ENCODE measurements at regions not wholly inside any gene's neighbourhood (a gene's known extent, or its start where the extent isn't known, plus 50 kb on each side); places are given as distances from the start of the nearest gene placed in this dataset.
"Not testable (repeated sequence)": the region's sequence is repeated elsewhere in the genome, so short reads cannot be mapped to it uniquely, and the experiment has no call there.

DNA sequence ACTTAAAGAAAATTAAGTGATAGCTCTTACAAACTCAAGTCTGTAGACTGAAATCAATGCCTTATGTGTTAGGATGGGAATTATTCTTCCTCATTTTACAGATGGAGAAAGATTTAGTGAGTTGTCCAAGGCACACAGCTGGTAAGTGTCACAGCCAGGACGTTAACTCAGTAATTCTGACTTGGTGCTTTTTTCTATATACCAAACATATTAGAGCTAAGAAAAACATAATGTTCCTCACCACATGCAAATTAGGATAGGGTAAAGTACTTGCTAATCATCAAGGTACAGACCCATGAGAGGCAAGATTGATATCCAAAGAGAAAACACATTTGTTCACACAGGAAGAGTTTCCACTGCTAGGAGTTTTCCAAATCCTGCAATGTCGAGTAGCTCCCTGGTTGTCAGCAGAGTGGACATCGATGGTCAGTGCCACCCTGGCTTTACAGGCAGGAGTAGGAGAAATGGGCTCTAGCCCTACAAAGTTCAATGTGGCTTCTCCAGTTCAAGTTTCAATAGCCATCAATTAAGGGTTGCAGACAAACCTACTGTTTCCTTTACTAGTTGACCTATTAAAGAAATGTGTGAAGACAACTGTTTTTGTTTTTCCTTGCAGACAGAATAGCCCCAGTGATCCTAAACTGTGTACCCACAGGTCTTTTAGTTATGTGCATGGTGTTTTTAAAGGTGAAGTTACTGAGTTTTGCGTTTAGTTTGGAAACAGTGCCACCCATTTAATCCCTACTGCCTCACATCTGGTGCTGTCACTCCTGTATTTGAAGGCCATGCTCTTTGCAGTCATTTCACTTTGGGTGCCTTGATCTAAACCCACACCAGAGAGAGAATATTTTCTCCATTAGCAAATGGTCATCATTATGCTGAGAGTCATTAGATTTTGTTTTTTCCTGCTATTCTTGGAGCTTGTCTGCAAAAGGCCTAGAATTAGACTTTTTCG is 460.8 kb upstream of the SMARCA2 start (continued):
- TF ChIP-seq RXRA (IDR thresholded peaks at IDR 0.05), result no peak
- TF ChIP-seq, protein P1, sequence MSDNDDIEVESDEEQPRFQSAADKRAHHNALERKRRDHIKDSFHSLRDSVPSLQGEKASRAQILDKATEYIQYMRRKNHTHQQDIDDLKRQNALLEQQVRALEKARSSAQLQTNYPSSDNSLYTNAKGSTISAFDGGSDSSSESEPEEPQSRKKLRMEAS (IDR thresholded peaks at IDR 0.05), result no peak

- H3K9ac ChIP-seq (ENCODE audit: low read depth in 1 of 2, low read length in 2 of 2); H3K4me3 ChIP-seq (ENCODE audit: low read depth in 1 of 3, low read length in 3 of 3); DNase-seq (ENCODE audit: low spot score); H3K36me3 ChIP-seq (ENCODE audit: control insufficient read depth in 4 of 4, insufficient read depth in 3 of 4, low read depth in 1 of 4, low read length in 3 of 4); H3K9me3 ChIP-seq (ENCODE audit: control insufficient read depth in 4 of 4, low read length in 3 of 4); H3K27me3 ChIP-seq (ENCODE audit: control insufficient read depth in 4 of 4, insufficient read depth in 4 of 4, low read length in 3 of 4); H3K4me1 ChIP-seq (ENCODE audit: control insufficient read depth in 4 of 4, insufficient read depth in 4 of 4, low read length in 3 of 4); H3K27ac ChIP-seq (ENCODE audit: low read depth in 1 of 2, low read length in 2 of 2): not testable (repeated sequence)
- WGBS, result 88% methylated on average over 10 of the region's 10 CpGs
Observed at GRCh38 chr9:1558666-1559065, 456.5 kb upstream of the SMARCA2 start.

GRCh38 chr9:1575939-1576338 is 439.2 kb upstream of the SMARCA2 start:
- 77% methylated on average over 1 of the region's 1 CpG for WGBS
- no peak overlapping the region for H3K4me3 ChIP-seq (ENCODE audit: low read depth in 1 of 3, low read length in 3 of 3)
- no peak for TF ChIP-seq HNF4G (IDR thresholded peaks at IDR 0.05)
- TF ChIP-seq NR2F2 (IDR thresholded peaks at IDR 0.05), result no peak
- TF ChIP-seq GABPA (IDR thresholded peaks at IDR 0.05 in 1 of 2, conservative IDR thresholded peaks at IDR 0.05 in 1 of 2), result no peak
- TF ChIP-seq, protein P2, sequence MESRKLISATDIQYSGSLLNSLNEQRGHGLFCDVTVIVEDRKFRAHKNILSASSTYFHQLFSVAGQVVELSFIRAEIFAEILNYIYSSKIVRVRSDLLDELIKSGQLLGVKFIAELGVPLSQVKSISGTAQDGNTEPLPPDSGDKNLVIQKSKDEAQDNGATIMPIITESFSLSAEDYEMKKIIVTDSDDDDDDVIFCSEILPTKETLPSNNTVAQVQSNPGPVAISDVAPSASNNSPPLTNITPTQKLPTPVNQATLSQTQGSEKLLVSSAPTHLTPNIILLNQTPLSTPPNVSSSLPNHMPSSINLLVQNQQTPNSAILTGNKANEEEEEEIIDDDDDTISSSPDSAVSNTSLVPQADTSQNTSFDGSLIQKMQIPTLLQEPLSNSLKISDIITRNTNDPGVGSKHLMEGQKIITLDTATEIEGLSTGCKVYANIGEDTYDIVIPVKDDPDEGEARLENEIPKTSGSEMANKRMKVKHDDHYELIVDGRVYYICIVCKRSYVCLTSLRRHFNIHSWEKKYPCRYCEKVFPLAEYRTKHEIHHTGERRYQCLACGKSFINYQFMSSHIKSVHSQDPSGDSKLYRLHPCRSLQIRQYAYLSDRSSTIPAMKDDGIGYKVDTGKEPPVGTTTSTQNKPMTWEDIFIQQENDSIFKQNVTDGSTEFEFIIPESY (IDR thresholded peaks at IDR 0.05), result no peak
- TF ChIP-seq, protein P1 (IDR thresholded peaks at IDR 0.05), result no peak
- no peak for TF ChIP-seq FOXA2 (IDR thresholded peaks at IDR 0.05)
- no peak for TF ChIP-seq ATF3 (IDR thresholded peaks at IDR 0.05)
- no peak for TF ChIP-seq HNF4A (conservative IDR thresholded peaks at IDR 0.05)
- no peak for TF ChIP-seq EGR1 (IDR thresholded peaks at IDR 0.05; ENCODE audit: low read depth in 2 of 2)
- TF ChIP-seq RXRA (IDR thresholded peaks at IDR 0.05), result no peak
- no peak for TF ChIP-seq FOXA1 (IDR thresholded peaks at IDR 0.05)
- no peak for DNase-seq (ENCODE audit: low spot score)
- no peaks in the 10 kb centered on the region for H3K27me3 ChIP-seq (ENCODE audit: control insufficient read depth in 4 of 4, insufficient read depth in 4 of 4, low read length in 3 of 4)
- H3K9me3 ChIP-seq (ENCODE audit: control insufficient read depth in 4 of 4, low read length in 3 of 4), result peaks cover 0 to 2% (median 1%) of the 10 kb centered on the region in 4 donors
- no peak overlapping the region for H3K27ac ChIP-seq (ENCODE audit: low read depth in 1 of 2, low read length in 2 of 2)
- H3K4me1 ChIP-seq (ENCODE audit: control insufficient read depth in 4 of 4, insufficient read depth in 4 of 4, low read length in 3 of 4), result no peaks in the 10 kb centered on the region
- no peak overlapping the region for H3K9ac ChIP-seq (ENCODE audit: low read depth in 1 of 2, low read length in 2 of 2)
- no peaks in the 10 kb centered on the region for H3K36me3 ChIP-seq (ENCODE audit: control insufficient read depth in 4 of 4, insufficient read depth in 3 of 4, low read depth in 1 of 4, low read length in 3 of 4)

- no peak overlapping the region for H3K4me3 ChIP-seq (ENCODE audit: low read depth in 1 of 3, low read length in 3 of 3)
- peaks cover 0 to 2% (median 1%) of the 10 kb centered on the region in 4 donors for H3K9me3 ChIP-seq (ENCODE audit: control insufficient read depth in 4 of 4, low read length in 3 of 4)
- H3K36me3 ChIP-seq (ENCODE audit: control insufficient read depth in 4 of 4, insufficient read depth in 3 of 4, low read depth in 1 of 4, low read length in 3 of 4), result no peaks in the 10 kb centered on the region
- no peak for DNase-seq (ENCODE audit: low spot score)
- H3K9ac ChIP-seq (ENCODE audit: low read depth in 1 of 2, low read length in 2 of 2), result no peak overlapping the region
- no peaks in the 10 kb centered on the region for H3K4me1 ChIP-seq (ENCODE audit: control insufficient read depth in 4 of 4, insufficient read depth in 4 of 4, low read length in 3 of 4)
- H3K27ac ChIP-seq (ENCODE audit: low read depth in 1 of 2, low read length in 2 of 2), result no peak overlapping the region
- no peaks in the 10 kb centered on the region for H3K27me3 ChIP-seq (ENCODE audit: control insufficient read depth in 4 of 4, insufficient read depth in 4 of 4, low read length in 3 of 4)
- TF ChIP-seq GABPA (IDR thresholded peaks at IDR 0.05 in 1 of 2, conservative IDR thresholded peaks at IDR 0.05 in 1 of 2), result no peak
- TF ChIP-seq ATF3 (IDR thresholded peaks at IDR 0.05), result no peak
- TF ChIP-seq SP1 (IDR thresholded peaks at IDR 0.05), result no peak
- TF ChIP-seq FOXA1 (IDR thresholded peaks at IDR 0.05), result no peak
- no peak for TF ChIP-seq REST (IDR thresholded peaks at IDR 0.05)
- TF ChIP-seq TAF1 (conservative IDR thresholded peaks at IDR 0.05), result no peak
- no peak for TF ChIP-seq FOXA2 (IDR thresholded peaks at IDR 0.05)
- TF ChIP-seq, protein P2 (IDR thresholded peaks at IDR 0.05), result no peak
- TF ChIP-seq HNF4A (conservative IDR thresholded peaks at IDR 0.05), result no peak
- no peak for TF ChIP-seq RXRA (IDR thresholded peaks at IDR 0.05)
- TF ChIP-seq, protein P1 (IDR thresholded peaks at IDR 0.05), result no peak
Observed at GRCh38 chr9:1580215-1580614, 434.9 kb upstream of the SMARCA2 start.

Measured in liver (tissue), 7 donors.